ENCODE measurements at regions not wholly inside any gene's neighbourhood (a gene's known extent, or its start where the extent isn't known, plus 50 kb on each side); places are given as distances from the start of the nearest gene placed in this dataset.

DNA sequence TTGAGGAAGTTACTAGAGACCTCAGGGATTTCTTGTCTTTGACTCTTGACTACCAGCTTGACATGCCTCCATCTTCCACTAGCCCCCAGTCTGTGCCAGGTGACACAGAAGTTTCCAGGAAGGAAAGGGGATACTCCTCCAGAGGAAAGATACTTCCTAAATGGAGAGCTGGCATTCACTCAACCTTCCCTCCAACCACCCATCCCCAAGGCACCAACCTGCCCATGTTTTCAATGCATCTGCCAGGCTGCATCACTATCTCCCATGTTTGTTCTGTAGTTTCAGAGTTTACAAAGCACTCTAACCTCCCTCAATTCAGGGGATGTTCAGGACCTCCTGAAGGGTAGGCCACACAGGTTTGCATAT lies 198.4 kb upstream of the LPP start:
- Histone ChIP-seq H2BK15ac (ENCODE audit: low read depth, low read length) (peak overlapping the region; percentile 53; the same call in 1 of the 3 replicates), H2BK5ac (ENCODE audit: low read depth, low read length, poor library complexity, severe bottlenecking) (no peak overlapping the region), H3K56ac (ENCODE audit: extremely low read depth, insufficient read depth, low read length) (no peak overlapping the region), H3K9me3 (ENCODE audit: control insufficient read depth, insufficient read depth, low read length) (no peaks in the 10 kb centered on the region), H2AK5ac (ENCODE audit: low read depth, low read length) (peak overlapping the region; percentile 72), H3K14ac (replicated peaks; ENCODE audit: low read depth, low read length) (no peak overlapping the region; the same call in 1 of the 2 replicates), H3K36me3 (ENCODE audit: control insufficient read depth, insufficient read depth, low read length) (no peaks in the 10 kb centered on the region), H4K5ac (ENCODE audit: low read depth, low read length) (no peak overlapping the region), H2BK20ac (ENCODE audit: low read depth, low read length) (0 out of 2 replicates have a peak overlapping the region, but pooled peaks have one; percentile 2), H3K4me3 (ENCODE audit: insufficient read depth, low read depth, low read length) (no peak overlapping the region), H3K79me1 (ENCODE audit: low read depth in 1 of 2, low read length in 2 of 2) (no peaks in the 10 kb centered on the region), H3K4ac (ENCODE audit: low read depth, low read length) (no peak overlapping the region), H3K27me3 (ENCODE audit: control insufficient read depth, insufficient read depth, low read length) (no peaks in the 10 kb centered on the region; the same call in none of the 2 replicates), H2BK120ac (ENCODE audit: low read depth, low read length) (no peak overlapping the region), H3K4me2 (ENCODE audit: low read depth, low read length) (peak overlapping the region; percentile 45), H3K9me1 (ENCODE audit: insufficient read depth, low read length) (peaks cover 10% of the 10 kb centered on the region; the same call in 1 of the 2 replicates), H4K91ac (ENCODE audit: insufficient read depth, low read depth, low read length) (0 out of 2 replicates have a peak overlapping the region, but pooled peaks have one; percentile 4), H3K27ac (ENCODE audit: insufficient read depth, low read length) (peak overlapping the region; percentile 12; the same call in 1 of the 2 replicates), H3K23ac (ENCODE audit: low read depth, low read length) (no peak overlapping the region), H4K8ac (ENCODE audit: low read depth in 2 of 2, low read length in 2 of 2) (no peak overlapping the region), H3K4me1 (ENCODE audit: control insufficient read depth, insufficient read depth, low read length) (peaks cover 14% of the 10 kb centered on the region), H2AFZ (replicated peaks; ENCODE audit: low read length, poor library complexity) (no peak overlapping the region), H4K20me1 (ENCODE audit: insufficient read depth, low read length) (peaks cover 5% of the 10 kb centered on the region; the same call in 1 of the 2 replicates), H3K9ac (ENCODE audit: low read depth, low read length) (no peak overlapping the region), H3K18ac (ENCODE audit: low read depth, low read length) (peak overlapping the region; percentile 32; the same call in 1 of the 2 replicates), H2AK9ac (replicated peaks; ENCODE audit: low read depth, low read length, poor library complexity) (no peak overlapping the region)
- no TSS peak for BruUV-seq (replicated peaks)
- dilution Hi-C loops (cut with HindIII; ENCODE audit: low sequenced_read_pairs, unreplicated experiment): no loop called here
- DNase-seq: no peak
- intact Hi-C loops (cut with micrococcal nuclease): loop anchor here (5.0 kb wide), 1 partner anchor 208 kb away; the partner anchor contains the start of gene BCL6
- in situ Hi-C loops (cut with MboI; ENCODE audit: low sequenced_read_pairs): no loop called here
- CTCF ChIA-PET: interaction anchor here (0.6 to 2.0 kb wide), 4 partner anchors 15 to 722 kb away, joined by 3 to 6 read pairs (median 4); no protein-coding TSS in a partner anchor
- POLR2A ChIA-PET (ENCODE audit: unreplicated experiment): no interaction called here
- ATAC-seq (ENCODE audit: low read depth): no peak
- TF ChIP-seq, protein P1, sequence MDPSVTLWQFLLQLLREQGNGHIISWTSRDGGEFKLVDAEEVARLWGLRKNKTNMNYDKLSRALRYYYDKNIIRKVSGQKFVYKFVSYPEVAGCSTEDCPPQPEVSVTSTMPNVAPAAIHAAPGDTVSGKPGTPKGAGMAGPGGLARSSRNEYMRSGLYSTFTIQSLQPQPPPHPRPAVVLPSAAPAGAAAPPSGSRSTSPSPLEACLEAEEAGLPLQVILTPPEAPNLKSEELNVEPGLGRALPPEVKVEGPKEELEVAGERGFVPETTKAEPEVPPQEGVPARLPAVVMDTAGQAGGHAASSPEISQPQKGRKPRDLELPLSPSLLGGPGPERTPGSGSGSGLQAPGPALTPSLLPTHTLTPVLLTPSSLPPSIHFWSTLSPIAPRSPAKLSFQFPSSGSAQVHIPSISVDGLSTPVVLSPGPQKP (IDR thresholded peaks at IDR 0.05; ENCODE audit: borderline replicate concordance, low read depth, low read length): no peak

All from IMR-90 (cell line).